ENCODE measurements at regions not wholly inside any gene's neighbourhood (a gene's known extent, or its start where the extent isn't known, plus 50 kb on each side); places are given as distances from the start of the nearest gene placed in this dataset.

- no peaks in the 10 kb centered on the region for H3K36me3 ChIP-seq
- no peak overlapping the region for H3K27ac ChIP-seq
- H3K4me1 ChIP-seq, result no peaks in the 10 kb centered on the region
- H3K4me3 ChIP-seq, result no peak overlapping the region
- H3K9me3 ChIP-seq, result no peaks in the 10 kb centered on the region
- DNase-seq, result no peak
- no peak for TF ChIP-seq POLR2A (IDR thresholded peaks at IDR 0.05)
- no peaks in the 10 kb centered on the region for H3K27me3 ChIP-seq
Observed at GRCh38 chr21:28705616-28706015, 287.1 kb downstream of the LTN1 start.

GRCh38 chr21:28704746-28705145 is 287.9 kb downstream of the LTN1 start:
- Histone ChIP-seq H3K4me3 (no peak overlapping the region), H3K36me3 (no peaks in the 10 kb centered on the region), H3K27me3 (no peaks in the 10 kb centered on the region), H3K27ac (no peak overlapping the region), H3K4me1 (no peaks in the 10 kb centered on the region), H3K9me3 (no peaks in the 10 kb centered on the region)
- DNase-seq, result no peak
- TF ChIP-seq CTCF (IDR thresholded peaks at IDR 0.05) (no peak), POLR2A (IDR thresholded peaks at IDR 0.05) (no peak)

- Histone ChIP-seq H3K4me3 (no peak overlapping the region), H3K4me1 (no peaks in the 10 kb centered on the region), H3K9me3 (no peaks in the 10 kb centered on the region), H3K27me3 (no peaks in the 10 kb centered on the region), H3K27ac (no peak overlapping the region), H3K36me3 (no peaks in the 10 kb centered on the region)
- TF ChIP-seq CTCF (IDR thresholded peaks at IDR 0.05), result no peak
- TF ChIP-seq POLR2A (IDR thresholded peaks at IDR 0.05), result no peak
- no peak for DNase-seq
Observed at GRCh38 chr21:28703861-28704260, 288.8 kb downstream of the LTN1 start.

GRCh38 chr21:28699596-28700259 is 292.9 kb downstream of the LTN1 start:
- H3K27ac ChIP-seq, result no peak overlapping the region
- no peak overlapping the region for H3K4me3 ChIP-seq

GRCh38 chr21:28699186-28699585 is 293.5 kb downstream of the LTN1 start:
- no peak for DNase-seq
- Histone ChIP-seq H3K4me1 (no peaks in the 10 kb centered on the region), H3K36me3 (no peaks in the 10 kb centered on the region), H3K27me3 (no peaks in the 10 kb centered on the region), H3K4me3 (no peak overlapping the region), H3K27ac (no peak overlapping the region), H3K9me3 (no peaks in the 10 kb centered on the region)
- no peak for TF ChIP-seq POLR2A (IDR thresholded peaks at IDR 0.05)
- TF ChIP-seq CTCF (IDR thresholded peaks at IDR 0.05), result no peak

More at GRCh38 chr21:28699596-28700259, 292.9 kb downstream of the LTN1 start:
- Histone ChIP-seq H3K9me3 (no peaks in the 10 kb centered on the region), H3K27me3 (no peaks in the 10 kb centered on the region), H3K4me1 (no peaks in the 10 kb centered on the region), H3K36me3 (no peaks in the 10 kb centered on the region)
- no peak for DNase-seq
- TF ChIP-seq POLR2A (IDR thresholded peaks at IDR 0.05), result no peak
- TF ChIP-seq CTCF (IDR thresholded peaks at IDR 0.05), result no peak

- no peak for DNase-seq
- H3K9me3 ChIP-seq, result no peaks in the 10 kb centered on the region
- TF ChIP-seq CTCF (IDR thresholded peaks at IDR 0.05) (no peak), POLR2A (IDR thresholded peaks at IDR 0.05) (no peak)
- H3K27ac ChIP-seq, result no peak overlapping the region
- no peaks in the 10 kb centered on the region for H3K36me3 ChIP-seq
- H3K4me3 ChIP-seq, result no peak overlapping the region
- H3K4me1 ChIP-seq, result no peaks in the 10 kb centered on the region
- no peaks in the 10 kb centered on the region for H3K27me3 ChIP-seq
Observed at GRCh38 chr21:28696844-28697410, 295.8 kb downstream of the LTN1 start.
